ENCODE measurements at regions not wholly inside any gene's neighbourhood (a gene's known extent, or its start where the extent isn't known, plus 50 kb on each side); places are given as distances from the start of the nearest gene placed in this dataset.

GRCh38 chr18:37684590-37684989 is 119.0 kb upstream of the CELF4 start:
- TF ChIP-seq CTCF (IDR thresholded peaks at IDR 0.05; ENCODE audit: extremely low read depth in 1 of 2, insufficient read depth in 1 of 2, low read depth in 1 of 2, low read length in 2 of 2) (no peak), POLR2A (IDR thresholded peaks at IDR 0.05; ENCODE audit: low read depth, low read length) (no peak), POLR2AphosphoS5 (IDR thresholded peaks at IDR 0.05; ENCODE audit: insufficient read depth, low read depth, low read length) (no peak)

All from endothelial cell of umbilical vein (primary cell).